GM03348 (cell line): ENCODE measurements at regions not wholly inside any gene's neighbourhood (a gene's known extent, or its start where the extent isn't known, plus 50 kb on each side); places are given as distances from the start of the nearest gene placed in this dataset.

Source experiments
- DNase-seq: peaks from one replicate; pipeline ENCODE4 v3.0.0; 2012; ENCODE audit warnings: low spot score

DNA sequence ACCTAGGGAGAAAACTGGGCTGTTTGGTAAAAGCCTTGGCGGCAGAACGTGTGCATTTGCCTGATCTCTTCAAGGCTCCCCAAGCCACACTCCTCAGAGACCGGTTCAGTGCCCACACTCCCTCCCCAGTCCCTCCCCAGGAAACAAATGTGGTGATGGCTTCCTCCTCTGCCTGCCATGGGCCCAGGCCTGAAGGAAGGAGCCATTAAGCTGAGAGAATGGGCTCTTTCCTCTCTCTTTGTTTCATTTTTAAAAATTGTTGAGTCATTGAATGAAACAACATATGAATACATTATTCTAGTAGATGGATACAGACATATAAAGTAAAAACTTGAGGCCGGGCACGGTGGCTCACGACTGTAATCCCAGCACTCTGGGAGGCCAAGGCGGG is 50.6 kb upstream of the YWHAQ start:
- DNase-seq, result no peak

DNA sequence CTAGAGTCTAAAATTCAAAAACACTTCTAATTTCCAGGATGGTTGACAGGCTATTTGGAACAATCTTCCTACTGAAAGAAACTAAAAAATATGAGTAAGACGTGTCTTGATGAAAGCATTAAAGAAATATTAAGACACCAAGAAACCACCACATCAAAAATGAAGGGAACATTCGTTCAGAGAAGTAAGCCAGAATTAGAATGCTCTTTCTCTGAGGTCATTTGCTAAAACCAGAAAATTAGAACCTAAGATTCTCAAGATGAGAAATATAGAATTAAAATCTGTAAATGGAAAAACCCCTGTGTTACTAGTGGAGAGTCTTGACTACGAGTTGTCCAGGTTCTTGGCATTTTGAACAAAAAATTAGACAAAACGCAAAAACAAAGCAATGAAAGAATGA is 54.8 kb upstream of the YWHAQ start:
- DNase-seq, result no peak

DNA sequence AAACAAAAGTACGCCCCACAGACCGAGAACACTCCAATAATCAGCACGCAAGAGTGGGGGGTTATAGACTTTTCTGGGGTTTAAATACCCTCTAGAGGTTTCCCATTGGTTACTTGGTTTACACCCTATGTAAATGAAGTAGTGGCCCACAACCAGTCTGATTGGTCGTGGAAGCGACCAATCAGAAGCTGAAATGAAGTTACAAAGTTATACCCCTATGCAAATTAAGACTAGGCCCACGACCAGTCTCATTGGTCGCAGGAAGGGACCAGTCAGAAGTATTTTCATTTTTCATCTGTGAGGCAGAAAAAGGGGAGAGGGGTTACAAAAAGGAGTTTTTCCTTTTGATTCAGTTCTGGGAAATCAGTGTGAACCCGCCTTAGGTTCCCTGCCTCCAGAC is 55.3 kb upstream of the YWHAQ start:
- no peak for DNase-seq

DNA sequence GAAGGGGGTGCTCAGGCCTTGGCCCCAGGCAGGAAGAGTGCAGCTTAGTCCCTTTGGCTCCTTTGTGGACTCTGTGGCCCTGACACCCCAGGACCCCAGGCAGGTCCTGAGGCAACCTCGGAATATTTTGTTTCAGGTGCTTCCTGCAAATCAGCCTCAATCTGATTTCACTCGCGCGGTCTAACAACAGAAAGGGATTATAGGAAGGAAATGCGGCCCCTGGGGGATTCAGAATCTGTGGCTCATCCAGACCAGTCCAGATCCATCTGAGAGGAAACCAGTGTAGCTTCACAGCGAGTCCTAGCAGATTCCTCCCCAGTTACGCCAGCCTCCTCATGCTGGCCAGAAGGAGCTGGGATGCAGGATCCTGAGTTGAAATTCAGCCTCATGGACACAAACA is 59.5 kb upstream of the YWHAQ start:
- DNase-seq, result no peak

DNA sequence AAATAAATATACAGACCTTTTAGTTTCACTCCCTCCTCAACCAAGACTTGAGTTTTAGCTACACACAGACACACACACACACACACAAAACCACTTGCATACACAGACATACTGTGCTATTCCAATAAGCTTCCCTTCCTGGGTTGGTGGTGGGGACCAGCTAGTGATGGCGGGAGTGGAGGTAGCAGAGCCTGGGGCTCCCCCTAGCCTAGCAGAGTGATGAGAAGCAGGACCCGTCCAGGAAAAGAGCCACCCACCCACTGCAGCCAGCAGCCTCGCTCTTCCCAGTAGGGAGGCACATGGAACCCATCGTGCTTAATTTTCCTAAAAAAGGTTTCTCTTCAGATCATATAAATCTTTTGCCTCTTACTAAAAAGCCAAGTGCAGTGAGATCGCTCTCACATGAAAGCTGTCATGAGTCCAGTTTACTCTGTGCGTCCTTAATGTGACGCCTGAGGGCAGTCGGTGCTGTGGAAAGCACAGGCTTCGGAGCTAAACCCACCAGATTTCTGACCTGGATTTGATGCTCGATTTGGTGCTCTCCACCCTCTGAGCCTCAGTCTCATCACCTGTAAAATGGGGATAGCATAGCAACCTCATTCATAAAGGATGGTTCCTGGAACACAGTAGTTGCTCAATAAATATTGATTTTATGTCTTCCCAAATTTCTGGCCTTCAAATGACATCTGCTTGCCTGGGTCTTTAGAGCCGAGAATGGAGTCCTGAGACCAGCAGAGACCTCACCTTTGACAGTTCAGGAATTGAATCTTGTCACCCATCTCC is 60.1 kb upstream of the YWHAQ start:
- DNase-seq, result no peak

DNA sequence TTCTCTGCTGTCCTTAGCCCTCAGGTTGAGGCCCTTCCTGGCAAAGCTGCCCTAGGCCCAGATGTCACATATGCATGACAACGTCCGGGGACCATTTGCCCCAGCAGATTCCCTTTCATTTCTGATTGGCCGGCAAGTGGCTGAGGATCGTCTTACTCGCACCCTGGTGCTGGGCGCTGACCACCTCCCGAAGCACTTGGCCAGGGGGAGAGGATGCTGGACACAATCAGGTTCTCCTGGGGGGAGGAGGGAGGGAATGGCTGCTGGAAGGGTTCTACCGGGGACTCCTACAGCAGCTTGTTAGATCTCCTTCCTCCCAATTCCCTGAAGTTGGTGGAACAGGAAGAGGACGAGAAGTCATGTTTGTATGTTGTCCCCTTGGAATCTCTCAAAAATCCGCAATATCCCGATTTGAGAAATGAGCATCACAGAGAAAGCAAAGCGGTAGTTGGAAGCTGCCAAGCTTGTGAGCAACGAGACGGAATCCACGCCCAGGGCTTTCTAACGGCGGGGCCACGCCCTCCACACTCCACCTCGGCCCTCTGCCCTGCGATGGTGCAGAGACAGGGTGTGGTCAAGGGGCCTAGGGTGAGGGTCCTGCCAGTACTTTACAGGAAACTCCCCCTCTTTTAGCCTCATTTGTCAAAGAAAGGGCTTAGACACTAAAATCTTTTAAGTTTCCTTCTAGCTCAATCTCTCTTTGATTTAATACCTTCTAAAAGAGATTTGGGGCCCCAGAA is 61.8 kb upstream of the YWHAQ start:
- DNase-seq, result peak; percentile 33

DNA sequence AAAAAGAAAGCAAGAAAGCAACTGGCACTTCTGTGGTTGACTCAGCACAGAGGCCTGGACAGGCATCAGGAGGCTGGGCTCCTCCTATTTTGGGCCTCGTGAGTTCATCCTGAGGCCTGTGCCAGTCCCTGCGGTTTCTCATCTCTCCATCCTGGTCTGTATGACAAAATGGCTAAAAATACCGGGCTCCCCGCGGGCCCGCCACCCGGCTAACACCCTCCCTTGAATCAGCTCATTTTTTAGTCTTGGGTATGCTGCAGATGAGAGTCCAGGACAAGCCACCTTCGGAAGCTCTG is 62.3 kb upstream of the YWHAQ start:
- peak; percentile 91 for DNase-seq

DNA sequence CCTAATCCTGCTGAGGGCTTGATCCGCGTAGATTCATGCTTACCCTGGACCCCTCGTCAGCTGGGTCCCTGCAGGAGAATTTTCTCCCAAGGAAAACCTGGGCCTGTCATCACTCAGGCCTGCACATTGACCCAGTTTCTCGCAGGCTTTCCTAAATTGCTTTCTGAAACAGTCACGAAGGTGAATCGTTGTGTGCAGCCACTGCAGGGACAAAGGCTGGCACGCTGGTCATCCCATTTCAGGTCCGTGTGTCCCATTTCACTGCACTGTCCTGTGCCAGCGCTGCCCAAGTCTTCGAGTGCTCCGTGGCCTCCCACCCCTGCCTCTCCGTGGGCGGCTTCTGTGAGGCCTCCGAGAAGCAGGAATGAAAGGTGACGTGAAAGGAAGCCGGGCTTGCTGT is 62.8 kb upstream of the YWHAQ start:
- no peak for DNase-seq

DNA sequence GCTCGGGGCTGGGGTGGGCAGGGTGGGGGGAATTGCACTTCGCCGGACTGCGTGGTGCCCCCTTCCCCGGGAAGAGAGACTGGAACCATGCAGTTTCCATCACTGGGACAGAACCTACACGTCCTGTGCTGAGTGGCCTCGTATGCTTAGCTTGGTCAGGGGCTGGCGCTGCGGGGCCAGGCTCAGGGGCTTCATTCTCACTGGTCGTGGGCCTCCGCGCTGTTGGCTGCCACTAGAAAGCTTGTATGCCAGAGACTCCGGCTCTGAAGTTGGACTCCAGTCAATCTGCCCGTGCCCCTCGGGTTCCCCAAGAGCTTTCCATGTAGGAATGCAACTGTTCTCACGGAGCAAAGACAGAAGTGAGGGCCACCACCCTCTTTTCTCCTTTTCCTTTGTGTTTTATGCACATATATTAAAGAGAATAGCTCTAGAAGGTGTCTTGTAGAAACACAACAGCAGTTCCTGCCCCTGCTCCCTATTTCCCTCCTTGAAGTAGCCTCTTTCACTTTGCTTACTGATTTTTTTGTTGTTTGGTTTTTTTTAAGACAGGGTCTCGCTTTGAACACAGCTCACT is 64.0 kb upstream of the YWHAQ start:
- DNase-seq, result no peak

DNA sequence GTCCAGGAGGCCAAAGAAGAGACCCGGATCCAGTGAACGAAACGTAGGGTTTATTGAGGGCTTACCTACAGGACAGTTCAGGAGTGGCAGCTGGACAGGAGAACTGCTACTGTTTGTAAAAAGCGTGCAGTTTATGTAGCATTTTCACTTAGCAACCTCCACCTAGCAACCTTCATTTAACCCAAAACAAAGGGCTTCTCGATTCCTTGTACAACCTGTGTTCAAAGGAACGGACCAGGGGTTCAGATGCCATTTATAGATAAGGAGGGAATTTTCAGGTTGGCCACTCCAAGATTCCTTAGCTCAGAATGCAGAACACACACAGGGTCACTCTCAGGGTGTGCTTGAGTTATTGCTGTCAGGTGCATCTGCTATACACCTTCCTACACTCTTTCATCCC is 65.1 kb upstream of the YWHAQ start:
- DNase-seq, result no peak

DNA sequence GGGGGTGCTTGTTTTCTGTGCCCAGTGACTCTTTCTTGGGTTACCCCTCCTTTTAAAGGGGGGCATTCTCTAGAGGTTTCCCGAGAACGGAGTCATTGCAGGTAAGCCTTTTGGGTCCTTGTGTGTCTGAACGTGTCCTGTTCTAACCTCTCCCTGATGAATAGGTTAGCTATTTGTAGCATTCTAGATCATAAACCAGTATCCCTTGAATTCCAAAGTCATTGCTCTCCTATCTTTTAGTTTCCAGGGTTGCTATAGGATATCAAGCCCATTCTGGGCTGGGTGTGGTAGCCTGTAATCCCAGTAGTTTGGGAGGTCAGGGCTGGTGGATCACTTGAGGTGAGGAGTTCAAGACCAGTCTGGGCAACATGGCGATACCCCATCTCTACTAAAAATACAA is 65.9 kb upstream of the YWHAQ start:
- no peak for DNase-seq

DNA sequence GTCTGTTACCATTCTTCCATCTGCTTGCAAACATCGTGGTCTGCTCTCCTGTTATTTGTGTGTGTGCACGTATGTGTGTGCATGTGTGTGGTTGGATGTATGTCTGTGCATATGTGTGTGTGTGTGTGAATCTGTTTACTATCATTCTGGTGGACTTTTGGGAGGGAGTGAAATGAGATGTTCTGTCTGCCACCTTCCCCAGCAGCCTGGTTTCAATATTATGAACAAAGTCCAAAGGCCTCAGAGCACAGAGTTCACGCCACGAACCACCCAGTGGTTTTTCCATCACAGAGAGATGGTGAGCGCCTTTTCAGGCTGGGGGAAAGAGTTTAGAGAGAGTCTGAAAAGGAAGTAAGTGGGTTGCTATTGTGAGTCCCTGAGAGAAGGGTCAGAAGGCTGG is 67.1 kb upstream of the YWHAQ start:
- no peak for DNase-seq

DNA sequence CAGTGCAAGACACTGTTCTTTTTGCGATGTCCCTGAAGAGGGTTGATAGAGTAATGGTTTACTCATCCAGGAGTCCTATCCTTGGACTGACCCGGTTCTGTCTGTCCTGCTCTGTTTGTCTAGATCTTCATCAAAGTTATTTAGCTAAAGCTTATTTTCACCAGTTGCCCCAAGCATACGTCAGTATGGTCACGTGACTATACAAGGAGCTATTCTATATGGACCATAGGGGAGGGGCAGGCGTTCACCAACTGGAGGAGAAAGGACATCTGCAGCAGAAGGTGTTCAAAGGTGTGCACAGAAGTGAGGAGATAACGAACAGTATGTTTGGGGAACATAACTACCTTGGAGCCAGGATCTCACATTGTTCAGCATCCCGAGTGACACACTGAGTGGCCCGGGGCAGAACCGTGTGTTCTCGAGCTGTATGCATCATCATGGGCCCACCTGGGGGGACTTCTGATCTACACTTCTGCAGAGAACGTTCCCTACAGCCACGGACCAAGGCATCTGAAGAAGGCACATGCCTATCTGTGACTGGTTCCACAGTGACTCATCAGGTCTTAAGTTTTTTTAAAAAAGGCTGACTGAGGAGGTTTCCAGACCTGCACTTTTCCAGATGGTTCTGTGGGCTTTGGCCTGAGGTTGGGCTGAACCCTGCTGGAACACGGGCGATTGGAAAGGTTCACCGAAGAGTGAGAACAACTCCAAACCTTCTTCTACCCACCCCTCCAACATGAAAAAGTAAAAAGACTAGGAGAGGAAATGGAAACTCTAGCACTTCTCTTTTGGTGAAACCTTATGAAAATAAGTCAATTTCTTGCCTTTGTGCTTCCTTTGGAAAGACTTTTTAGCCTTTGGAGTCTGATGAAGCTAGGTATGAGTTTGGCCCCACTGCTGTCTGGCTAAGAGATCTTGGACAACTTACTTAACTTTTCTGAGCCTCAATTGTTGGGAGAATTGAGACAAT is 68.6 kb upstream of the YWHAQ start:
- DNase-seq, result peak; percentile 88

DNA sequence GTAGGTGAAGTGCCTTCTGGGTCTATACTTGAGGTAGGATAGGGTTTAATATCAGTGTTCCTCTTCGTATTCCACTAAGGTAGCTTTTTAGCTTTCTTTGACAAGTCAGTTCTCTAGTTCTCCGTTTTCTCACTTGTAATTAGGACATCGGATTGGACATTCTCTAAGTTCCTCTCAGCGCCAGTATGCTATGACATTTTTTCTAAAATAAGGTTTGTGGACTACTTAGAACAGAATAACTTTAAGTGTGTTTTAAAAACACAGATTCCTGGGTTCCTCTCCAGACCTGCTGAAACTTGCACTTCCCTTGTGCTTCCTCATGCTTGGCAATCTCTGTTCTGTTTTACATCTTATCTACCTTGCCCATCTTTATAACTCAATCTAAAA is 69.3 kb upstream of the YWHAQ start:
- DNase-seq, result no peak

DNA sequence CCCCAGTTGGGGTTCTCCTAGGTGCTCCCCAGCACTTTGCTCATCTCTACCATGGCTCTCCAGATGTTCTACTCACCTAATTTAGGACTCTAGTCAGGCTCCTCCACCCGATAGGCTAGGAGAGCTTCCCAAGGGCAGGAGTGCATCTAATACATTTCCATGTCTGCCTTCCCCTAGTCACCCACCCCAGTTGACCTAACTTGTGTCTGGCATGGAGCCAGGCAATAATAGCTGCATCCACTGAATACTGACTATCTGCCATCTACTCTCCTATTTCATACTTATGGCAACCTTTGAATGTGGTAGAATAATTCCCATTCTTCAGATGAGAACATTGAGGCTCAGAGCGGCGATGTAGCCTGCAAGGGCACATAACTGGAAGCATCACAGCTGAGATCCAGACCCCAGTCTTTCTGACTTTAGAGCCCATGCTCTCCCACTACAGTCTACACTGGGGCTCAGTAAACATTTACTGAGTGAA is 71.8 kb upstream of the YWHAQ start:
- no peak for DNase-seq

DNA sequence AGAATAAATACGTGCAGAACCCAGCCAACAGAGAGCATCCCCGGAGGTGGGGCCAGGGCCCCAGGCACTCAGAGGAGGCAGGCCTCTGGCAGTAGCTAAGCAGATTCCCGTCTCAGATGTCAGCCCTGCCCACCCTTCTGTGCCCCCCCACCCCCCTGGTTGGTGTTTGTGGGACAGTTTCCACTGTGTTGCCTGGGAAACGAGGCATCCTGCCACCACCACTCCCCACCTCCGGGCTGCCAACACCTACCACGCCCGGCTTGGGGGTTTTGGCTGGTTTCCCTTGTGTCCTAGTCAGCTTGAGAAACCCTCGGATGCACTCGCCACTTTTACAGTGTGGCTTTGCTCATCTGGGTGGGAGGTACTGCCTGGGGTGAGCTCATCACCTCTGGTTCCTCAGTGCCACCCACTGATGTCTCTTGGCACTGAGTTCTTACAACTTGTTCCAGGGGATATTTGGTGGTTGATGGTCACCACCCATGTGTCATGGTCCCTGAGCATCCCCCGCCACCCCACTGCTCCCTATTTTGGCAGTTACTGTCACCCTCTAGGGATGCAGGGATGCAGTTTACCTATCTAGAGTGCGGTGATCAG is 72.4 kb upstream of the YWHAQ start:
- peak; percentile 88 for DNase-seq

DNA sequence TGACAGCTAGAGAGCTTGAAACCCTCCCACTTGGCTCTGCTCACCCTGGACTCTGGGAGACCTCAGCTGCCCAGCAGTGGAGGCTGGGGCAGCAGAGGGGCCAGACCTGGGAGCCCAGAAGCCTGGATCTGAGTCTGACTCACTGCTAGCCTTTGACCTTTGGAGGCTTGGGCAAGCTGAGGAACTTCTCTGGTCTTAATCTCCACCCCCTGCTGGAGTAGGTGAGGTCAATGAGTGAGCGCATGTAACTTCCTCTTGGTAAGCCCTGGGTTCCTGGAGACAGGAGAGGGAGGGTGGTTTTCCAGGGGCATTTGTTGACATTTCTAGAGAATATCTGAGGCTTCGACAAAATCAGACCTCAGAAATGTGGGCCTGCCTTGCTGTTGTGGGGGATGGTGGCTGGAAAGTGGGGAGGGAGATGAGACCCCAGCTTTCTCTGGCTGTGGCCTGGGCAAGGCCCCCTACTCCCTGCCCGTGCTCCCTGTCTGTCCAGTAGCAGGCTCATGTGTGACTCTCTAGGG is 73.0 kb upstream of the YWHAQ start:
- DNase-seq, result peak; percentile 69

DNA sequence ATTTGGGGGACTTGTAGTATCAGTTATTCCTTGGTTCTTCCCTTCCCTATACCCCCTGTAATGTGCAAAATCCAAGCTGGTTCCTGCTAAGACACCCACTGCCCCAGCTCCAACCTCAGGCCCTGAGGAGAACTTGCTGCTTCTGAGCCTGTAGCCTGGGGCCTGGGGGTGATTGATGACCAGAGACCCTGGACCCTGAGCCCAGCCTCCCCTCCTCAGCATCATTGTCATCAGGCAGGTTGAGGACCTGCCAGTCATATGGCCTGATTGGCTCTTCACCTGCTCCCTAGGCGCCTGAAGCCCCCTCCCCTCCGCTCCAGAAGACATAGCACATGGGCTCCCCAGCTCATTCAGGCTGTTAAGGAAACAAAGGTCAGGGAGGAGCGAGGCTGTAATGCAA is 73.8 kb upstream of the YWHAQ start:
- DNase-seq, result no peak

DNA sequence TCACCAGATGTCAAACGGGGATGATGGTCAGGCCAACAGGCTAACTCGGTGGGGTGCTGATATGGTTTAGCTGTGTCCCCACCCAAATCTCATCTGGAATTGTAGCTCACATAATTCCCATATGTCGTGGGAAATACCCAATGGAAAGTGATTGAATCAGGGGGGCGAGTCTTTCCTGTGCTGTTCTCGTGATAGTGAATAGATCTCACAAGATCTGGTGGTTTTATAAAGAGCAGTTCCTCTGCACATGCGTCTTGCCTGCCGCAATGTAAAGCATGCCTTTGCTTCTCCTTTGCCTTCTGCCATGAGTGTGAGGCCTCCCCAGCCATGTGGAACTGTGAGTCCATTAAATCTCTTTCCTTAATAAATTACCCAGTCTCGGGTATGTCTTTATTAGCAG is 74.4 kb upstream of the YWHAQ start:
- no peak for DNase-seq

DNA sequence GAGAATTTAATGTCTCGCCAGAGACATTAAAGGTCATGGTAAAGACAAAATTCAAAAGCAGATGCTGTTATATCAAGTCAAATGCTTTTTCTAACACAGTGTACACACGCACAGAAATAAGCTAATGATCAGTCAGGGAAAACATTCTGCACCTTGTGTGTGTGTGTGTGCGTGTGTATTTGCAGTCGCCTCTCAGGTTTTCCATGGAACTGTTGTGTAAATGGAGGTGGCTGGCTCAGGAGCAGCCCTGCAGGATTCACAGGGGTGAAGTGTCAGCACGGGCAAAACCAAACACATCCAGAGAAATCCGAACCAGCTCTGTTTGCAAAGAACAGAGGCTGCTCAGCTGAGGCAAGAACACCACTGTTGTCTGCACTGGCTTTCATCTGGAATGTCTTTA is 76.2 kb upstream of the YWHAQ start:
- DNase-seq, result no peak

DNA sequence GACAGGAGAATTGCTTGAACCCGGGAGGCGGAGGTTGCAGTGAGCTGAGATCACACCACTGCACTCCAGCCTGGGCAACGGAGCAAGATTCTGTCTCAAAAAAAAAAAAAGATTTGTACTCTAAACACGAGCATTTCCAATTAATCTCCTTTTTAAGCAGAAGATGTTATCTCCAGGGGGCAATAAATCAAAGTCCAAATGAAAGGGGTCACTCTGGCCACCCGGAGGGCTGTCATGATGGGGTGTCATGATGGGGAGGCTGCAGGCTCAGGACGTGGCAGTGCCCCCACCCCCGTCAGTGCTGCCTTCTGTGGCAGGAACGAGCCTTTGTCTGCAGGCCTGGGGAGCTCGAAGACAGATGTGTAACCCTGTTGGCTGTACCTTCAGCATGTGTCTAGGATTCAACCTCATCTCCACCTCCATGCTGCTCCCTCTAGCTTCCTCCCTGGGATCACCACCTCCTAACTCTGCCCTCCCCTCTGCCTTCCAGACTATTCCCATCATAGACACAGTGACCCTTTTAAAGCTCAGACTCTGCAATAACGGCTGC is 76.9 kb upstream of the YWHAQ start:
- no peak for DNase-seq
